MM.1S (cell line): ENCODE measurements at regions not wholly inside any gene's neighbourhood (a gene's known extent, or its start where the extent isn't known, plus 50 kb on each side); places are given as distances from the start of the nearest gene placed in this dataset.

Source experiments
- DNase-seq: peaks from one replicate; pipeline ENCODE4 v3.0.0-alpha.2; 2015
- H2AFZ ChIP-seq: fragments of 300-600 bp; sonication (generic); 2 replicates; pipeline ENCODE4 v1.6.0; 2016; ENCODE audit warnings: antibody characterized with exemption, low read length
- H3F3A ChIP-seq: fragments of 300-600 bp; sonication (generic); 2 replicates; pipeline ENCODE4 v1.6.1; 2016; ENCODE audit warnings: mild to moderate bottlenecking, antibody characterized with exemption, low read length, moderate library complexity, mixed read lengths; ENCODE audit not compliant: insufficient read depth
- H3K27ac ChIP-seq: fragments of 300-600 bp; sonication (generic); 2 replicates; pipeline ENCODE4 v1.5.1; 2016; ENCODE audit warnings: mild to moderate bottlenecking, low read length
- H3K27me3 ChIP-seq: fragments of 300-600 bp; sonication (generic); replicated peaks from 2 replicates; pipeline ENCODE4 v1.6.0; 2016; ENCODE audit warnings: low read length; ENCODE audit not compliant: insufficient read depth
- H3K36me3 ChIP-seq: fragments of 300-600 bp; sonication (generic); replicated peaks from 2 replicates; pipeline ENCODE4 v1.6.1; 2016; ENCODE audit warnings: mild to moderate bottlenecking, low read length, mixed read lengths; ENCODE audit not compliant: insufficient read depth
- H3K4me1 ChIP-seq: fragments of 300-600 bp; sonication (generic); 2 replicates; pipeline ENCODE4 v1.6.1; 2016; ENCODE audit warnings: low read length, mixed read lengths
- H3K4me2 ChIP-seq: fragments of 300-600 bp; sonication (generic); 2 replicates; pipeline ENCODE4 v1.6.0; 2016; ENCODE audit warnings: low read depth, low read length
- H3K4me3 ChIP-seq: fragments of 300-600 bp; sonication (generic); 2 replicates; pipeline ENCODE4 v1.5.1; 2016; ENCODE audit warnings: low read length, mixed read lengths
- H3K79me2 ChIP-seq: fragments of 300-600 bp; sonication (generic); 2 replicates; pipeline ENCODE4 v1.6.1; 2016; ENCODE audit warnings: mixed run types, low read length, mixed read lengths
- H3K9ac ChIP-seq: fragments of 300-600 bp; sonication (generic); 2 replicates; pipeline ENCODE4 v1.6.1; 2016; ENCODE audit warnings: low read length, mixed read lengths
- H3K9me2 ChIP-seq: fragments of 300-600 bp; sonication (generic); replicated peaks from 2 replicates; pipeline ENCODE4 v1.6.1; 2016; ENCODE audit warnings: mild to moderate bottlenecking, low read length, mixed read lengths; ENCODE audit not compliant: insufficient read depth
- H3K9me3 ChIP-seq: fragments of 300-600 bp; sonication (generic); replicated peaks from 2 replicates; pipeline ENCODE4 v1.6.1; 2016; ENCODE audit warnings: mild to moderate bottlenecking, low read length, mixed read lengths; ENCODE audit not compliant: insufficient read depth
- H4K20me1 ChIP-seq: fragments of 300-600 bp; sonication (generic); 2 replicates; pipeline ENCODE4 v1.6.1; 2016; ENCODE audit warnings: mild to moderate bottlenecking, low read length, moderate library complexity, mixed read lengths; ENCODE audit not compliant: insufficient read depth
- CTCF ChIP-seq: fragments of 300-600 bp; sonication (generic); IDR thresholded peaks from 2 replicates; pipeline ENCODE4 v1.5.1; 2016; ENCODE audit warnings: antibody characterized with exemption, low read length, mixed read lengths
- EZH2 ChIP-seq: fragments of 300-600 bp; sonication (generic); optimal IDR thresholded peaks from 2 replicates; pipeline ENCODE3; 2017; ENCODE audit warnings: low read depth, mild to moderate bottlenecking, antibody characterized with exemption, low read length, mixed read lengths
- EZH2phosphoT487 ChIP-seq: fragments of 300-600 bp; sonication (generic); IDR thresholded peaks from 2 replicates; pipeline ENCODE4 v1.6.1; 2018; ENCODE audit warnings: antibody characterized with exemption, low read length

- Histone ChIP-seq H3K9me3 (no peaks in the 10 kb centered on the region), H2AFZ (no peak overlapping the region), H3K79me2 (no peaks in the 10 kb centered on the region), H3K4me3 (no peak overlapping the region), H3K27me3 (no peaks in the 10 kb centered on the region), H3K9ac (no peak overlapping the region), H4K20me1 (no peaks in the 10 kb centered on the region), H3K4me2 (no peak overlapping the region), H3K9me2 (no peaks in the 10 kb centered on the region), H3F3A (no peaks in the 10 kb centered on the region), H3K27ac (no peak overlapping the region), H3K36me3 (no peaks in the 10 kb centered on the region), H3K4me1 (no peaks in the 10 kb centered on the region)
- TF ChIP-seq EZH2phosphoT487 = no peak
- TF ChIP-seq CTCF = no peak
- TF ChIP-seq EZH2 = no peak
- DNase-seq = no peak
Measured at GRCh38 chr5:3313569-3313968, 282.1 kb upstream of the IRX1 start.

- Histone ChIP-seq H3K4me3 (no peak overlapping the region), H3K9me2 (no peaks in the 10 kb centered on the region), H3K4me1 (no peaks in the 10 kb centered on the region), H3K27ac (no peak overlapping the region), H4K20me1 (no peaks in the 10 kb centered on the region), H3F3A (no peaks in the 10 kb centered on the region), H3K9me3 (no peaks in the 10 kb centered on the region), H3K9ac (no peak overlapping the region), H3K36me3 (no peaks in the 10 kb centered on the region), H3K27me3 (no peaks in the 10 kb centered on the region), H3K79me2 (no peaks in the 10 kb centered on the region), H3K4me2 (no peak overlapping the region), H2AFZ (no peak overlapping the region)
- TF ChIP-seq CTCF (no peak), EZH2 (no peak), EZH2phosphoT487 (no peak)
- DNase-seq = no peak
Measured at GRCh38 chr5:3312299-3312698, 283.3 kb upstream of the IRX1 start.

GRCh38 chr5:3311433-3311832, 284.2 kb upstream of the IRX1 start:
- H2AFZ ChIP-seq = no peak overlapping the region
- no peaks in the 10 kb centered on the region for H3K79me2 ChIP-seq
- no peaks in the 10 kb centered on the region for H3K4me1 ChIP-seq
- no peak overlapping the region for H3K4me2 ChIP-seq
- TF ChIP-seq EZH2 (no peak), CTCF (no peak), EZH2phosphoT487 (no peak)
- no peak overlapping the region for H3K9ac ChIP-seq
- H3K9me3 ChIP-seq = no peaks in the 10 kb centered on the region
- no peaks in the 10 kb centered on the region for H3K36me3 ChIP-seq
- H3K27ac ChIP-seq = no peak overlapping the region
- H3K27me3 ChIP-seq = no peaks in the 10 kb centered on the region
- H4K20me1 ChIP-seq = no peaks in the 10 kb centered on the region
- no peak for DNase-seq
- H3K9me2 ChIP-seq = no peaks in the 10 kb centered on the region
- H3F3A ChIP-seq = no peaks in the 10 kb centered on the region
- H3K4me3 ChIP-seq = no peak overlapping the region
